Testis (tissue), 2 donors: ENCODE measurements at regions not wholly inside any gene's neighbourhood (a gene's known extent, or its start where the extent isn't known, plus 50 kb on each side); places are given as distances from the start of the nearest gene placed in this dataset.

Source experiments
- CTCF ChIP-seq, 3 experiments: fragments of 450-650 bp in 2 of 3; fragments of 200-600 bp in 1 of 3; sonication (generic) in 1 of 3; IDR thresholded peaks; one replicate each; pipeline ENCODE4 v1.5.1; 2016 to 2019; ENCODE audit warnings: antibody characterized with exemption in 3 of 3, mild to moderate bottlenecking in 2 of 3, moderate library complexity in 1 of 3
- POLR2A ChIP-seq: fragments of 450-650 bp; IDR thresholded peaks from one replicate; pipeline ENCODE4 v1.6.1; 2017; ENCODE audit warnings: antibody characterized with exemption, mild to moderate bottlenecking, moderate library complexity

GRCh38 chr20:48159145-48160008 is 374.1 kb upstream of the SULF2 start:
- TF ChIP-seq CTCF (IDR thresholded peaks at IDR 0.05) (no peak), POLR2A (no peak)
